GM19463 (cell line): ENCODE measurements at regions not wholly inside any gene's neighbourhood (a gene's known extent, or its start where the extent isn't known, plus 50 kb on each side); places are given as distances from the start of the nearest gene placed in this dataset.

ENCODE experiments used
- ATAC-seq: cut with Tn5 transposase; IDR thresholded peaks from one replicate; pipeline ENCODE4 v1.9.1; 2021; ENCODE audit warnings: mild to moderate bottlenecking, moderate library complexity; ENCODE audit not compliant: unreplicated experiment

- no peak for ATAC-seq
Measured at GRCh38 chr1:4113897-4114296, 213.8 kb upstream of the C1orf174 start.

- no peak for ATAC-seq
Measured at GRCh38 chr1:4115191-4115900, 215.3 kb upstream of the C1orf174 start.

- no peak for ATAC-seq
Measured at GRCh38 chr1:4117196-4117595, 217.1 kb upstream of the C1orf174 start.

- no peak for ATAC-seq
Measured at GRCh38 chr1:4118746-4119515, 218.9 kb upstream of the C1orf174 start.

GRCh38 chr1:4119516-4120220 lies 219.6 kb upstream of the C1orf174 start:
- ATAC-seq, result no peak

- no peak for ATAC-seq
Measured at GRCh38 chr1:4120557-4121292, 220.7 kb upstream of the C1orf174 start.

GRCh38 chr1:4121293-4121684 lies 221.2 kb upstream of the C1orf174 start:
- ATAC-seq, result no peak

- ATAC-seq, result no peak
Measured at GRCh38 chr1:4121834-4122512, 221.9 kb upstream of the C1orf174 start.

- no peak for ATAC-seq
Measured at GRCh38 chr1:4122513-4123160, 222.6 kb upstream of the C1orf174 start.

GRCh38 chr1:4124631-4125145 lies 224.6 kb upstream of the C1orf174 start:
- ATAC-seq, result no peak

- ATAC-seq, result no peak
Measured at GRCh38 chr1:4126251-4126650, 226.2 kb upstream of the C1orf174 start.

- no peak for ATAC-seq
Measured at GRCh38 chr1:4126731-4127591, 226.9 kb upstream of the C1orf174 start.

GRCh38 chr1:4127592-4128140 lies 227.6 kb upstream of the C1orf174 start:
- no peak for ATAC-seq

- ATAC-seq, result no peak
Measured at GRCh38 chr1:4128616-4129015, 228.5 kb upstream of the C1orf174 start.

GRCh38 chr1:4129693-4130092 lies 229.6 kb upstream of the C1orf174 start:
- no peak for ATAC-seq

GRCh38 chr1:4130096-4130495 lies 230.0 kb upstream of the C1orf174 start:
- no peak for ATAC-seq

GRCh38 chr1:4131734-4132133 lies 231.7 kb upstream of the C1orf174 start:
- ATAC-seq, result no peak
